ENCODE measurements at regions not wholly inside any gene's neighbourhood (a gene's known extent, or its start where the extent isn't known, plus 50 kb on each side); places are given as distances from the start of the nearest gene placed in this dataset.

GRCh38 chr20:17797161-17797560, 97.4 kb downstream of the BANF2 start:
- Histone ChIP-seq H3K79me2 (ENCODE audit: insufficient read depth) (no peaks in the 10 kb centered on the region), H3K4me1 (ENCODE audit: insufficient read depth) (peaks cover 14% of the 10 kb centered on the region), H3K9me2 (ENCODE audit: insufficient read depth) (no peaks in the 10 kb centered on the region), H3K4me2 (ENCODE audit: unreplicated experiment) (no peak overlapping the region), H3K9ac (no peak overlapping the region), H4K20me1 (ENCODE audit: insufficient read depth) (no peaks in the 10 kb centered on the region), H3K27me3 (replicated peaks; ENCODE audit: insufficient read depth) (no peaks in the 10 kb centered on the region), H3K36me3 (ENCODE audit: low read depth) (no peaks in the 10 kb centered on the region), H3F3A (ENCODE audit: insufficient read depth) (peaks cover 5% of the 10 kb centered on the region; the same call in 1 of the 2 replicates), H3K4me3 (no peak overlapping the region), H3K27ac (no peak overlapping the region), H2AFZ (no peak overlapping the region), H3K9me3 (ENCODE audit: low read depth) (no peaks in the 10 kb centered on the region)
- in situ Hi-C loops (cut with MboI) = no loop called here
- 77 to 85% methylated on average over 3 of the region's 3 CpGs for WGBS, 2 experiments (ENCODE audit: low coverage in 1 of 2, low lambda C conversion rate in 2 of 2, missing lambda C conversion rate in 2 of 2)
- no peak for DNase-seq
- no peak for TF ChIP-seq EZH2 (IDR thresholded peaks at IDR 0.05; ENCODE audit: insufficient read depth, poor library complexity, severe bottlenecking)
- TF ChIP-seq EZH2phosphoT487 (IDR thresholded peaks at IDR 0.05; ENCODE audit: insufficient read depth, low read depth) = no peak

- 0 to 8% methylated on average over 2 of the region's 2 CpGs for WGBS, 2 experiments (ENCODE audit: low coverage in 1 of 2, low lambda C conversion rate in 2 of 2, missing lambda C conversion rate in 2 of 2)
- H2AFZ ChIP-seq = no peak overlapping the region
- no peaks in the 10 kb centered on the region for H3K9me2 ChIP-seq (ENCODE audit: insufficient read depth)
- H3F3A ChIP-seq (ENCODE audit: insufficient read depth) = peaks cover 5% of the 10 kb centered on the region; the same call in 1 of the 2 replicates
- peak overlapping the region; percentile 22; the same call in 1 of the 2 replicates for H3K9ac ChIP-seq
- no peaks in the 10 kb centered on the region for H3K36me3 ChIP-seq (ENCODE audit: low read depth)
- H3K4me3 ChIP-seq = no peak overlapping the region
- in situ Hi-C loops (cut with MboI) = no loop called here
- DNase-seq = peak; percentile 89
- no peaks in the 10 kb centered on the region for H3K79me2 ChIP-seq (ENCODE audit: insufficient read depth)
- no peaks in the 10 kb centered on the region for H4K20me1 ChIP-seq (ENCODE audit: insufficient read depth)
- H3K27ac ChIP-seq = peak overlapping the region; percentile 26; the same call in 1 of the 2 replicates
- no peak overlapping the region for H3K4me2 ChIP-seq (ENCODE audit: unreplicated experiment)
- TF ChIP-seq EZH2 (IDR thresholded peaks at IDR 0.05; ENCODE audit: insufficient read depth, poor library complexity, severe bottlenecking) (no peak), EZH2phosphoT487 (IDR thresholded peaks at IDR 0.05; ENCODE audit: insufficient read depth, low read depth) (no peak)
- H3K4me1 ChIP-seq (ENCODE audit: insufficient read depth) = peaks cover 14% of the 10 kb centered on the region
- no peaks in the 10 kb centered on the region for H3K9me3 ChIP-seq (ENCODE audit: low read depth)
- H3K27me3 ChIP-seq (replicated peaks; ENCODE audit: insufficient read depth) = no peaks in the 10 kb centered on the region
Observed at GRCh38 chr20:17796091-17796563, 96.4 kb downstream of the BANF2 start.

- Histone ChIP-seq H3F3A (ENCODE audit: insufficient read depth) (peaks cover 5% of the 10 kb centered on the region; the same call in 1 of the 2 replicates), H4K20me1 (ENCODE audit: insufficient read depth) (no peaks in the 10 kb centered on the region), H3K4me1 (ENCODE audit: insufficient read depth) (peaks cover 14% of the 10 kb centered on the region), H3K79me2 (ENCODE audit: insufficient read depth) (no peaks in the 10 kb centered on the region), H3K27me3 (replicated peaks; ENCODE audit: insufficient read depth) (no peaks in the 10 kb centered on the region), H3K4me3 (no peak overlapping the region), H3K4me2 (ENCODE audit: unreplicated experiment) (no peak overlapping the region), H3K36me3 (ENCODE audit: low read depth) (no peaks in the 10 kb centered on the region), H3K9me2 (ENCODE audit: insufficient read depth) (no peaks in the 10 kb centered on the region), H3K9ac (peak overlapping the region; percentile 22; the same call in 1 of the 2 replicates), H3K9me3 (ENCODE audit: low read depth) (no peaks in the 10 kb centered on the region), H2AFZ (no peak overlapping the region), H3K27ac (peak overlapping the region; percentile 26; the same call in 1 of the 2 replicates)
- WGBS, 2 experiments (ENCODE audit: low coverage in 1 of 2, low lambda C conversion rate in 2 of 2, missing lambda C conversion rate in 2 of 2) = 39 to 45% methylated on average over 5 of the region's 5 CpGs
- TF ChIP-seq EZH2phosphoT487 (IDR thresholded peaks at IDR 0.05; ENCODE audit: insufficient read depth, low read depth) = no peak
- no peak for TF ChIP-seq EZH2 (IDR thresholded peaks at IDR 0.05; ENCODE audit: insufficient read depth, poor library complexity, severe bottlenecking)
- in situ Hi-C loops (cut with MboI) = no loop called here
- peak; percentile 16 for DNase-seq
Observed at GRCh38 chr20:17795501-17796071, 95.8 kb downstream of the BANF2 start.

GRCh38 chr20:17795003-17795402, 95.2 kb downstream of the BANF2 start:
- H3K9me2 ChIP-seq (ENCODE audit: insufficient read depth) = no peaks in the 10 kb centered on the region
- H2AFZ ChIP-seq = no peak overlapping the region
- H3K9ac ChIP-seq = no peak overlapping the region
- peaks cover 14% of the 10 kb centered on the region for H3K4me1 ChIP-seq (ENCODE audit: insufficient read depth)
- H3K4me3 ChIP-seq = no peak overlapping the region
- H3K27me3 ChIP-seq (replicated peaks; ENCODE audit: insufficient read depth) = no peaks in the 10 kb centered on the region
- in situ Hi-C loops (cut with MboI) = no loop called here
- no peak for DNase-seq
- H3K36me3 ChIP-seq (ENCODE audit: low read depth) = no peaks in the 10 kb centered on the region
- H3K27ac ChIP-seq = no peak overlapping the region
- no peaks in the 10 kb centered on the region for H3K9me3 ChIP-seq (ENCODE audit: low read depth)
- no peak overlapping the region for H3K4me2 ChIP-seq (ENCODE audit: unreplicated experiment)
- no peaks in the 10 kb centered on the region for H4K20me1 ChIP-seq (ENCODE audit: insufficient read depth)
- no peaks in the 10 kb centered on the region for H3K79me2 ChIP-seq (ENCODE audit: insufficient read depth)
- no peak for TF ChIP-seq EZH2 (IDR thresholded peaks at IDR 0.05; ENCODE audit: insufficient read depth, poor library complexity, severe bottlenecking)
- no peak for TF ChIP-seq EZH2phosphoT487 (IDR thresholded peaks at IDR 0.05; ENCODE audit: insufficient read depth, low read depth)
- H3F3A ChIP-seq (ENCODE audit: insufficient read depth) = peaks cover 5% of the 10 kb centered on the region; the same call in 1 of the 2 replicates
